ENCODE measurements at regions not wholly inside any gene's neighbourhood (a gene's known extent, or its start where the extent isn't known, plus 50 kb on each side); places are given as distances from the start of the nearest gene placed in this dataset.

DNA sequence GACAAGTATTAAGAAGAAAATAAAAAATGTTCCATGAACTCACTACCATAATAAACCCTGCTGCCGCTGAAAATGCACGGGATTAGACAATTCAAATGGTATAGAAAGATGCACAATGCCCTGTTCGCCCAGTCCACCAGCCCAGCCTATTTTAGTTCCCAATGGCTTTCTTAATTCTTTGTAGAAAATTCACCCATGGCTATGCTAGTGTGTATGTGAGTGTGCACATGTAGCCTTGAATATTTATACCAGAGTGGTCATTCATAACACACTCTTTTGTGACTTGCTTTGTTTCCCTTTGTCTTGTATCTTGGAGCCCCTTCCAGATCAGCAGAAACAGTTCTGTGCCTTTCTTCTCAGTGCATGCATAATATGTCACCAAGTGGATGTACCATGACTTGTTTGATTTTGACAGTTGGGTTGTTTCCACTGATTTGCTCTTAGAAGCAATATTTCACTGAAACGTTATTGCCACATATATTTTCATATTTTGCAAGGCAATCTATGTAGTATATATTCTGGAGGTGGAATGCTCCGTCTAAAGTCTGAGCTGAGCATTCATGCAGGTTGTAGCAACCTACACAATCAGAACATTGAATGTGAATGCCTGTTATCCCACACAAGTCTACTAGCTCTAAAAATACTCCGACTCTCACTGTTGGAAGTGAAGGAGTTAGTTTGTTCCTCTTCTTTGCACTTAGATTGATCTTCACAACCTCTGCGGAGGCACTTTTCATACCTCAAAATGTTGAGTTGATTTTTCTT is 383.0 kb upstream of the EEF2KMT start:
- DNase-seq (ENCODE audit: low spot score), result no peak

GRCh38 chr16:5479926-5480325 is 382.3 kb upstream of the EEF2KMT start:
- no peak for DNase-seq (ENCODE audit: low spot score)

DNA sequence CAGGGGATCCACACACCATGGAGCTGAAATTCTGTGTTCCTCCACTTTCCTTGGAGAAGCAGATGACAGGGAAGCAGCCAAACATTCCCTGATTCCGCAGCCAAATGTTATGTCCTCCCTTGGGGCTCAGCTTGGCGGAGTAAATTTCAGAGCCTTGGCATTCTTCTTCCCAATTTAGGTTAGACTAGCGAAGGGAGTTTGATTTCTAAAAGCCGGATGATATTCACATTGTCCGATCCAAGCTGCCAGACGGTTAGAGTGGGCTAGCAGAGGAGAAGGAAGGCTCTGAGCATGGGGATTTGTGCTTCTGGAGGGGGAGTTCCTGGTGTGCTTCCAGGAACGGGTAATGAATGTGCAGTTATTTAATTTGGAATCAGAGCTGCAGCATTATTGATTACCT is 380.4 kb upstream of the EEF2KMT start:
- peak; percentile 16 for DNase-seq (ENCODE audit: low spot score)

GRCh38 chr16:5477251-5477650 is 379.7 kb upstream of the EEF2KMT start:
- DNase-seq (ENCODE audit: low spot score), result no peak

DNA sequence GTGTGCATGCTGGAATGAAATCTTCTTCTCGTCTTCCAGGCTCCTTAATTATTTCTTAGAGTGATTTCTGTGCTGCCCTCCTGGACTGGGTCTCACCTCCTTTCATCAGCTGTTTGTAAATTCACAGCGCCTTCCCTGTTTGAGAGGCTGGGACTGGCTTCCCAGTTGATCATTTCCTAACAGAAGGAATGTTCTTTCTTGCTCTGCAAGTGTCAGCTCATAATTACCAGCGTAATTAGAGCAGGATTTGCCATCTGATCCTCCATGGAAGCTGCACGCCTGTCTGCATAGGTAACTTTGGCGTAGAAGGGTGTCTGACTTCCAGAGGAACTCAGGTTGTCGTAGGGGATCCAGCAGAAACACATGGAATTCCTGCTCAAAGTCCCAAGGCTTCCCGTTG is 375.0 kb upstream of the EEF2KMT start:
- no peak for DNase-seq (ENCODE audit: low spot score)

GRCh38 chr16:5468488-5468887 is 370.9 kb upstream of the EEF2KMT start:
- no peak for DNase-seq (ENCODE audit: low spot score)

GRCh38 chr16:5467552-5467951 is 370.0 kb upstream of the EEF2KMT start:
- no peak for DNase-seq (ENCODE audit: low spot score)

DNA sequence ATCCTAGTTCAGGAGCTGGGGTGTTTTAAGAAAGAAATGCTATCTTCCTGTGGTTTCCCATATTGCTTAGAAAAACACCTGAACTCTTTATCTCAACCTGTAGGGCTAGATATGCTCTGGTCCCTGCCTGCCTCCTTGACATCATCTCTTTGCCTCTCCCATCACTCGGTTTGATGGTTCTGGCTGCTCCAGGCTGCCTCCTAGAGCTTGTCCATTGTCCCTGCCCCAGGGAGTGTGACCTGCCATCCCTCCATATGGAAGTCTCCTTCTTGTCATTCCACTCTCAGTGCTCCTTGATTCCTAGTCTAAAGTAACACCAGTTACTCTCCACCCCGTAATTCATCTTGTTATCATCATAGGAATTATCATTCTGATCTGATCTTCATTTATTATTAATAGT is 369.0 kb upstream of the EEF2KMT start:
- no peak for DNase-seq (ENCODE audit: low spot score)

GRCh38 chr16:5465714-5466113 is 368.1 kb upstream of the EEF2KMT start:
- DNase-seq (ENCODE audit: low spot score), result no peak

GRCh38 chr16:5463820-5464219 is 366.2 kb upstream of the EEF2KMT start:
- no peak for DNase-seq (ENCODE audit: low spot score)

DNA sequence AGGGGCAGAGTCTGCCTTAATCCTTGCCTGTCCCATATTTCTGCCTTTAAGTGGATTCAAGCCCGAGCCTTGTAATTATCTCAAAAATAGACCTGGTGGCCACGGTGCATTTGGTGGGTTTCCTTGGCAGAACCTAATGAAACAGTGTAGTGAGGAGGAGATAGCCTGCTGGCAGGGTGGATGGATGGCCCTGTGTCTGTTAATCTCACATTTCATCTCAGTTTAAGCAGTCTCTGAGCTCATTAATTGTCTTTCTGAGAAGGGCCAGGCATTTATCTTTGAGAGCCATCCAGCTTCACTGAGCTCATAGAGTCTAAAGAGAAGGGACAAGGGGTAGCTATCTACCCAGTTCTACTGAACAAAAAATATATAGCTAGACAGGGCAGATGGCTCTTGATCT is 364.0 kb upstream of the EEF2KMT start:
- no peak for DNase-seq (ENCODE audit: low spot score)

DNA sequence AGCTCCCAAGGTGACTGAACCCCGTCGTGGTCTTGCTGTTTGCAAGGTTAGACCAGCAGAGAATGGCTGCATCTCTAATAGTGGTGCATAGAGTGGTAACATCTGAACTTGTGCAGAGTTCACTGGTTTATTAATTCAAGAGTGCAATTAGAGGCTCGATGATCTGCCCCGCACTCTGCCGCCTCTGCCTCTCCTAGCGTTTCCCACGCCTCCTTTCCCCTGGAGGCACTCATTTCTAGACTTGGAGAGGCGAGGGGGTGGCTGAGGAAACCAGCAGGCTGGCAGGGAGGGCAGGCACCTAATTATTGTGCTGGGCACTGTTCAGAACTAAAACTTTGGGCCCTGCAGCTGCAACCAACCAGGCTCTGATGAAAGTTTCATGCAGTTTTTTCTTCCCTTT is 363.5 kb upstream of the EEF2KMT start:
- no peak for DNase-seq (ENCODE audit: low spot score)

DNA sequence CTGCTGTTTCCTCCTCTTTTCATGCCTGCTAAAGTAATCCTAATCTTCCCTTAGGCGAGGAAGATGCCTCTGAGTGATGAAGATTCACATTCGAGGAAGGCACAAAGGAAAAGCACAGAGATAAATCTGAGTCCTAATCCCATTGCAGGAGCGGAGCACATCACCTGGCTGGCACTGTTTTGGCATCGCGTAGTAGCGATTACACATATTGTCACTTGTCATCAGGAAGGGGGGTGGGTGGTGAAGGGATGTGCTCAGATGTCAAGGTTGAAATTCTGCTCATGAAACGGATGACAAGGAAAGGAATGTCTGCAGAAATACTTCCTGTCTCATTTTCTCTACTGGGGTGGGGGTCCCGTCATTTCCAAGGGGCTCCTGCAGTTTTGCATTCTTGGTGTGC is 363.1 kb upstream of the EEF2KMT start:
- no peak for DNase-seq (ENCODE audit: low spot score)

- DNase-seq (ENCODE audit: low spot score), result no peak
Observed at GRCh38 chr16:5459863-5460262, 362.3 kb upstream of the EEF2KMT start.

DNA sequence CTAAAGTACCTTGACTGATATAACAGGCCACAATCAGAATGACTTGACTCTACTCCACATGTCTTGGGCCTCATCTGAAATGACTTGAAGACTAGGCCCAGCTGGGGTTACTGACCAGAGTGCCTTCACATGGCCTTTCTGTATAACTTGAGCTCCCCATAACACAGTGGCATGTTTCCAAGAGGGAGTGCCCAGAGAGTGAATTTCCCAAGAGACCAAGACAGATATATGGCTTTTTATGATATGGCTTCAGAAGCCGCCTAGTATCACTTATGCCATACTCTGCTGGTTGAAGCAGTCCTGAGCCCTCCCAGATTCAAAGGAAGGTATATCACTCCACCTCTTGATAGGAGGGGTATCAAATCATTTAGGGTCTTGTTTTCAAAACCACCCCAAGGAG is 357.5 kb upstream of the EEF2KMT start:
- DNase-seq (ENCODE audit: low spot score), result no peak

DNA sequence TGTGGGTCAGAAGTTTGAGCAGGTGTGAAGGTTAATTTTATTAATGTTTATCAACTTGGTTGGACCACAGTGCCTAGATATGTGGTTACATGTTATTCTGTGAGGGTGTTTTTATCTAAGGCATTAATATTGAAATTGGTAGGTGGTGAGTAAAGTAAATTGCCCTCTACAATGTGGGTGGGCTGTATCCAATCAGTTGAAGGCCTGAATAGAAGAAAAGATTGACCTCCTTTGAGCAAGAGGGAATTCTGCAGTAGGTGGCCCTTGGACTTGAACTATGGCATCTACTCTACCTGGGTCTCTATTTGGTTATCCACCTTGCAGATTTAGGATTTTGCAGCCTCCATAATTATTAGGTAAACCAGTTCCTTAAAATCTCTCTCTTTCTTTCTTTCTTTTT is 356.8 kb upstream of the EEF2KMT start:
- no peak for DNase-seq (ENCODE audit: low spot score)

GRCh38 chr16:5451641-5452040 is 354.0 kb upstream of the EEF2KMT start:
- DNase-seq (ENCODE audit: low spot score), result no peak

- no peak for DNase-seq (ENCODE audit: low spot score)
Observed at GRCh38 chr16:5450409-5451104, 353.0 kb upstream of the EEF2KMT start.

DNA sequence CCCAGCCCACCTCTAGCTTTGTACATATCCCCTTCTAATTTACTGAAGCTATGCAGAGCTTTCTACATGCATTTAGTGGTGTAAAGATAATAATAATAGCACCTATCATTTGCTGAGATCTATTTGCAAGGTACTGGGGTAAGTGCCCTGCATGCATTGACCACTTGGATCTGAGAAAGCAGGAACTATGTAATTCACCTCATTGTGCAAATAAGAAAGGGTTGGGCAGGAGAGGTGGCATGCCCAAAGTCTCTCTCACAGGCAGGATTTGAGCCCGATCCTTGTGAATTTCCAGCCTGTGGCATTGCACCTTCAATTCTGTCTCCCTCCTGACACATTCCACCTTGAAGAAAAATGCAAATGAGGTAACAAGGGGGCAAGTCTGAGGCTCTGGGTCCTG is 352.3 kb upstream of the EEF2KMT start:
- DNase-seq (ENCODE audit: low spot score), result no peak

DNA sequence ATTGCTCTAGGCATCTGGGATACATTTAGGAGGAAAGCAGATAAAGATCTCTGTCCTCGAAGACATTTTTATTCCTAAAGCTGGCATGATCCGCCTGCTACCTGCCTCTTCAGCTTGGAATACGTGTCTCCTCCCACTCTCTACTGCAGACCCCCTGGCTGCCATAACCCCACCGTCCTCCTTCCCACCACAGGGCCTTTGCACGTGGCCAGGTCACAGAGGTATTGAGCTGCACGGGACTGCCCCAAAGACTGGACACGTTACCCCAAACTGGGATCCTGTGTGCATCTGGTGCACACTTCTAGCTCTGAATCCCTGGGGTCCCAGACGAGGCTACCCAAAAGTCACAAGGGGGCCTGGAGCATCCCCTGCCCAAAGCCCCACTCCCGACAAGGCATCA is 351.2 kb upstream of the EEF2KMT start:
- no peak for DNase-seq (ENCODE audit: low spot score)

- DNase-seq (ENCODE audit: low spot score), result no peak
Observed at GRCh38 chr16:5447734-5448133, 350.1 kb upstream of the EEF2KMT start.

- DNase-seq (ENCODE audit: low spot score), result no peak
Observed at GRCh38 chr16:5446623-5447240, 349.1 kb upstream of the EEF2KMT start.

- DNase-seq (ENCODE audit: low spot score), result no peak
Observed at GRCh38 chr16:5444189-5444588, 346.6 kb upstream of the EEF2KMT start.

All from Ammon's horn (tissue), 1 donor.